ENCODE measurements at regions not wholly inside any gene's neighbourhood (a gene's known extent, or its start where the extent isn't known, plus 50 kb on each side); places are given as distances from the start of the nearest gene placed in this dataset.

DNA sequence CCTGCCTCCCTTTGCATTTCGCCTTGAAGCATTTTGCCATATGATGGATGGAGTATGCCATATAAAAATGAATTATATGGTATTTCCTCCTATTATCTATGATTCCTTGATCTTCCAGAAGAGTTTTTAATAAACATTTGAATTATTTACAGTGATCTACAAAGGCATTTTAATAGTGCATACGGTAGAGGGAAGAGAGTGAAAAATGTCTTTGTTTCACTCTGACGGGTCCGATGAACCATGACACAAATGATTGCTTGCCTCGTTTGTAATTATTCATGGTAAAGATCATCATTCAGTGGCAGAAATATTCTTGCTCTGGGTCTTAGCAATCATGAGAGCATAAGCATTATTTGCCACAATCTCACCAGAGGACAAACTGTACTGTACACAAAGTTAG, 1010.9 kb downstream of the NTRK3 start:
- no peaks in the 10 kb centered on the region for H3K79me2 ChIP-seq (replicated peaks; ENCODE audit: insufficient read depth)
- no peaks in the 10 kb centered on the region for H3K27me3 ChIP-seq (ENCODE audit: insufficient read depth)
- H3K9me3 Mint-ChIP-seq: peaks cover 8% of the 10 kb centered on the region; the same call in 2 of the 3 replicates
- H4K20me1 ChIP-seq (replicated peaks; ENCODE audit: insufficient read depth): no peaks in the 10 kb centered on the region
- H3K36me3 ChIP-seq (ENCODE audit: insufficient read depth): no peaks in the 10 kb centered on the region
- H3K4me2 ChIP-seq: no peak overlapping the region
- ATAC-seq (no peak), DNase-seq (ENCODE audit: low spot score) (no peak)
- no peaks in the 10 kb centered on the region for H3F3A ChIP-seq (replicated peaks; ENCODE audit: low read depth)
- H3K36me3 Mint-ChIP-seq (ENCODE audit: low read depth): 0 out of 3 replicates have a peak, but pooled peaks cover 3% of the 10 kb centered on the region
- H3K4me3 ChIP-seq: no peak overlapping the region
- no peaks in the 10 kb centered on the region for H3K27me3 Mint-ChIP-seq (ENCODE audit: insufficient read depth, low read depth, poor library complexity)
- 0 out of 2 replicates have a peak, but pooled peaks cover 3% of the 10 kb centered on the region for H3K9me2 ChIP-seq (ENCODE audit: insufficient read depth)
- TF ChIP-seq EZH2phosphoT487 (IDR thresholded peaks at IDR 0.05; ENCODE audit: unreplicated experiment) (no peak), STAT1 (IDR thresholded peaks at IDR 0.05; ENCODE audit: unreplicated experiment) (no peak), CTCF (conservative IDR thresholded peaks at IDR 0.05; ENCODE audit: low read depth in 2 of 2) (no peak), EZH2 (IDR thresholded peaks at IDR 0.05; ENCODE audit: low read depth, unreplicated experiment) (no peak), ZNF331 (CRISPR knock-in tag; IDR thresholded peaks at IDR 0.05; ENCODE audit: low read depth) (no peak), POLR2AphosphoS5 (IDR thresholded peaks at IDR 0.05; ENCODE audit: low read depth) (no peak), NANOG (IDR thresholded peaks at IDR 0.05; ENCODE audit: borderline replicate concordance) (no peak), ZNF114 (CRISPR knock-in tag; IDR thresholded peaks at IDR 0.05) (no peak), JUNB (IDR thresholded peaks at IDR 0.05; ENCODE audit: unreplicated experiment) (no peak), ZNF462 (CRISPR knock-in tag; IDR thresholded peaks at IDR 0.05) (no peak), CREB1 (CRISPR knock-in tag; IDR thresholded peaks at IDR 0.05; ENCODE audit: low read depth) (no peak)
- TF ChIP-seq, protein P1, sequence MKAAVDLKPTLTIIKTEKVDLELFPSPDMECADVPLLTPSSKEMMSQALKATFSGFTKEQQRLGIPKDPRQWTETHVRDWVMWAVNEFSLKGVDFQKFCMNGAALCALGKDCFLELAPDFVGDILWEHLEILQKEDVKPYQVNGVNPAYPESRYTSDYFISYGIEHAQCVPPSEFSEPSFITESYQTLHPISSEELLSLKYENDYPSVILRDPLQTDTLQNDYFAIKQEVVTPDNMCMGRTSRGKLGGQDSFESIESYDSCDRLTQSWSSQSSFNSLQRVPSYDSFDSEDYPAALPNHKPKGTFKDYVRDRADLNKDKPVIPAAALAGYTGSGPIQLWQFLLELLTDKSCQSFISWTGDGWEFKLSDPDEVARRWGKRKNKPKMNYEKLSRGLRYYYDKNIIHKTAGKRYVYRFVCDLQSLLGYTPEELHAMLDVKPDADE (IDR thresholded peaks at IDR 0.05): no peak
- TF ChIP-seq, protein P2, sequence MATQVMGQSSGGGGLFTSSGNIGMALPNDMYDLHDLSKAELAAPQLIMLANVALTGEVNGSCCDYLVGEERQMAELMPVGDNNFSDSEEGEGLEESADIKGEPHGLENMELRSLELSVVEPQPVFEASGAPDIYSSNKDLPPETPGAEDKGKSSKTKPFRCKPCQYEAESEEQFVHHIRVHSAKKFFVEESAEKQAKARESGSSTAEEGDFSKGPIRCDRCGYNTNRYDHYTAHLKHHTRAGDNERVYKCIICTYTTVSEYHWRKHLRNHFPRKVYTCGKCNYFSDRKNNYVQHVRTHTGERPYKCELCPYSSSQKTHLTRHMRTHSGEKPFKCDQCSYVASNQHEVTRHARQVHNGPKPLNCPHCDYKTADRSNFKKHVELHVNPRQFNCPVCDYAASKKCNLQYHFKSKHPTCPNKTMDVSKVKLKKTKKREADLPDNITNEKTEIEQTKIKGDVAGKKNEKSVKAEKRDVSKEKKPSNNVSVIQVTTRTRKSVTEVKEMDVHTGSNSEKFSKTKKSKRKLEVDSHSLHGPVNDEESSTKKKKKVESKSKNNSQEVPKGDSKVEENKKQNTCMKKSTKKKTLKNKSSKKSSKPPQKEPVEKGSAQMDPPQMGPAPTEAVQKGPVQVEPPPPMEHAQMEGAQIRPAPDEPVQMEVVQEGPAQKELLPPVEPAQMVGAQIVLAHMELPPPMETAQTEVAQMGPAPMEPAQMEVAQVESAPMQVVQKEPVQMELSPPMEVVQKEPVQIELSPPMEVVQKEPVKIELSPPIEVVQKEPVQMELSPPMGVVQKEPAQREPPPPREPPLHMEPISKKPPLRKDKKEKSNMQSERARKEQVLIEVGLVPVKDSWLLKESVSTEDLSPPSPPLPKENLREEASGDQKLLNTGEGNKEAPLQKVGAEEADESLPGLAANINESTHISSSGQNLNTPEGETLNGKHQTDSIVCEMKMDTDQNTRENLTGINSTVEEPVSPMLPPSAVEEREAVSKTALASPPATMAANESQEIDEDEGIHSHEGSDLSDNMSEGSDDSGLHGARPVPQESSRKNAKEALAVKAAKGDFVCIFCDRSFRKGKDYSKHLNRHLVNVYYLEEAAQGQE (IDR thresholded peaks at IDR 0.05; ENCODE audit: unreplicated experiment): no peak
- H3K4me1 Mint-ChIP-seq: no peaks in the 10 kb centered on the region
- H3K4me1 ChIP-seq (ENCODE audit: insufficient read depth): no peaks in the 10 kb centered on the region
- no peak overlapping the region for H3K27ac ChIP-seq (ENCODE audit: low read depth)
- H2AFZ ChIP-seq: no peak overlapping the region
- H3K27ac Mint-ChIP-seq: no peak overlapping the region
- H3K4me3 Mint-ChIP-seq: no peak overlapping the region
